ENCODE measurements at regions not wholly inside any gene's neighbourhood (a gene's known extent, or its start where the extent isn't known, plus 50 kb on each side); places are given as distances from the start of the nearest gene placed in this dataset.

DNA sequence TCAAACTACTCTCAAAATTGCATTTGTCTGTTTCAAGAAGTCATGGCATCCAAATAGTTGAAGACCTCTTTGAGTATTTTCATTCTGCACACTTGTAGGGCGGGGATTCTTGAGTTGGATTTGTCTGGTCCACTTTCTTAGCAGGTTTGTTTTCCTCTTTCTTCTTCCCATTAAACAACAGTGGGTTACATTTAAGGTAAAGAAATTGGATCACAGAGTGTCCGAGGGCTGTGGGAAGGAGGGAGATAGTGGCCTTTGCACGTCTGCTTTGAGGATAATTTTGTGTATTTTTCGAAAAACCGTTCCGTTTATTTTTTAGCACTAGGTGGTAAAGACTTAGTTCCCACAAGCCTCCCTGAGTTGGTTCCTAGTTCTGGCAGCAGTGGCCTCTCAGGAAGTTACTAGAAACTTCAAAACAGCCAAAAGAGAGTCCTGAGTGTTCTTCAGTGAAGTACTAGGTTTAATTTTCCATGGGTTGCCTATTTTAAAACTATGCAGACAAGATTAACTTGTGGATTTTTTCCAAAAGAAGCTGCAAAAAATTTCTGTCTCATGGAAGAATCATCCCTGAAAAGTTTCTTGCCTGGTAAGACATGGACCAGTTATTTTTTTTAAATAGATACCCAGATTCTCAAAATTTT, 107.9 kb downstream of the CDC42EP3 start:
- H3K4me1 ChIP-seq (replicated peaks in 1 of 2), result peaks cover 3 to 22% of the 10 kb centered on the region in 2 donors
- intact Hi-C loops (cut with DNase I), result no loop called here
- no peaks in the 10 kb centered on the region for H3K27me3 ChIP-seq
- WGBS, 4 donors, result 63 to 77% (median 73%) methylated on average over 6 of the region's 6 CpGs
- no peaks in the 10 kb centered on the region for H3K36me3 ChIP-seq (replicated peaks in 1 of 2)
- H3K4me3 ChIP-seq, result no peak overlapping the region
- TF ChIP-seq, protein P1, sequence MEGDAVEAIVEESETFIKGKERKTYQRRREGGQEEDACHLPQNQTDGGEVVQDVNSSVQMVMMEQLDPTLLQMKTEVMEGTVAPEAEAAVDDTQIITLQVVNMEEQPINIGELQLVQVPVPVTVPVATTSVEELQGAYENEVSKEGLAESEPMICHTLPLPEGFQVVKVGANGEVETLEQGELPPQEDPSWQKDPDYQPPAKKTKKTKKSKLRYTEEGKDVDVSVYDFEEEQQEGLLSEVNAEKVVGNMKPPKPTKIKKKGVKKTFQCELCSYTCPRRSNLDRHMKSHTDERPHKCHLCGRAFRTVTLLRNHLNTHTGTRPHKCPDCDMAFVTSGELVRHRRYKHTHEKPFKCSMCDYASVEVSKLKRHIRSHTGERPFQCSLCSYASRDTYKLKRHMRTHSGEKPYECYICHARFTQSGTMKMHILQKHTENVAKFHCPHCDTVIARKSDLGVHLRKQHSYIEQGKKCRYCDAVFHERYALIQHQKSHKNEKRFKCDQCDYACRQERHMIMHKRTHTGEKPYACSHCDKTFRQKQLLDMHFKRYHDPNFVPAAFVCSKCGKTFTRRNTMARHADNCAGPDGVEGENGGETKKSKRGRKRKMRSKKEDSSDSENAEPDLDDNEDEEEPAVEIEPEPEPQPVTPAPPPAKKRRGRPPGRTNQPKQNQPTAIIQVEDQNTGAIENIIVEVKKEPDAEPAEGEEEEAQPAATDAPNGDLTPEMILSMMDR (IDR thresholded peaks at IDR 0.05), result no peak
- TF ChIP-seq POLR2A (IDR thresholded peaks at IDR 0.05), result no peak
- H3K9me3 ChIP-seq (replicated peaks in 1 of 3), result no peaks in the 10 kb centered on the region
- no peak overlapping the region for H3K27ac ChIP-seq
- no peak for DNase-seq

DNA sequence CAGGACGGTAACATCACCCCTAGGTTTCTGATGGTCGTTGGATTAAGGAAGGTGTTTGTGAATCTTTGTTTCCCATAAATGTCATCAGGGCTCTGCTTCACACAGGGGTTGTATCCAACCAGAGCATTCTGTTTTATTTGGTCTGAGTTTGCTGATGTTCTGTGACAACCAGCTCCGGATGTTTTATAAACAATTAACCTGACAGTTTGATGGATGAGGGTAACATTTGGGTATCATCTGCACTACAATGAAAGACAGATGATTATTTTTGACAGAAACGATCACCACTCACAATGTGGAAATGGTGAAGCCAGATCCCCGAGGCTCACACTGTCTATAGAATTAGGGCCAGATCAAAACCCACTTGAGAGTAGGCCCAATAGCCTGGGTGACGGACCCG, 107.1 kb downstream of the CDC42EP3 start:
- no peak for DNase-seq
- Histone ChIP-seq H3K4me3 (no peak overlapping the region), H3K27me3 (no peaks in the 10 kb centered on the region), H3K9me3 (replicated peaks in 1 of 3) (no peaks in the 10 kb centered on the region), H3K27ac (no peak overlapping the region), H3K36me3 (replicated peaks in 1 of 2) (no peaks in the 10 kb centered on the region), H3K4me1 (replicated peaks in 1 of 2) (peaks cover 3 to 22% of the 10 kb centered on the region in 2 donors)
- no peak for TF ChIP-seq POLR2A (IDR thresholded peaks at IDR 0.05)
- TF ChIP-seq, protein P1 (IDR thresholded peaks at IDR 0.05), result no peak
- WGBS, 4 donors, result 74 to 78% (median 76%) methylated on average over 7 of the region's 7 CpGs
- intact Hi-C loops (cut with DNase I), result no loop called here

DNA sequence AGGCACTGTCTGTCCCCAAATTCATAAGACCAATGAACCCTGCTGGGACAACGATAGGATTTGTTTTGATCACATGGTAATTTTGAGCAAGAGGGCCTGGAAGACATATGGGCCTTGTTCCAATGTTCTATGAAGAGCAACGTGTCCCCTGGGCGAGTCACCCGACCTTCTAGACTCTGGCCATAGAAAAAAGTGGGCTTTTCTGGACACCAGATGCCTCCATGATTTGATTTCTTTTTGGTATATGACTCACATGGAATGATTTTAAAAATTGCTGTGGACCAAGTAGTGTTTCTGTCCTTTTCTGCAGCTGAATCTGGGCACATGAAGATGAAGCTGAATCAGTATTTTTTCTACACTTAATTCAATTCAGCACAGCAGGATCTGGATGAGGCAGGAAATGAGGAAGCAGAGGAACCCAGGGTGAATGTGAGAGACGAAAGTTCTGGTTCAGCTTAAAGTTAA, 104.9 kb downstream of the CDC42EP3 start:
- Histone ChIP-seq H3K4me1 (replicated peaks in 1 of 2) (peaks cover 0 to 21% of the 10 kb centered on the region in 2 donors), H3K4me3 (no peak overlapping the region), H3K27ac (peak overlapping the region in 2 of 5 donors; percentile 42 to 69), H3K27me3 (no peaks in the 10 kb centered on the region), H3K36me3 (replicated peaks in 1 of 2) (no peaks in the 10 kb centered on the region), H3K9me3 (replicated peaks in 1 of 3) (no peaks in the 10 kb centered on the region)
- DNase-seq, result peak in 4 of 7 donors; percentile 16 to 64 (median 26)
- intact Hi-C loops (cut with DNase I), result no loop called here
- WGBS, 4 donors, result 41 to 55% (median 46%) methylated on average over 5 of the region's 5 CpGs
- TF ChIP-seq, protein P1 (IDR thresholded peaks at IDR 0.05), result no peak
- no peak for TF ChIP-seq POLR2A (IDR thresholded peaks at IDR 0.05)

DNA sequence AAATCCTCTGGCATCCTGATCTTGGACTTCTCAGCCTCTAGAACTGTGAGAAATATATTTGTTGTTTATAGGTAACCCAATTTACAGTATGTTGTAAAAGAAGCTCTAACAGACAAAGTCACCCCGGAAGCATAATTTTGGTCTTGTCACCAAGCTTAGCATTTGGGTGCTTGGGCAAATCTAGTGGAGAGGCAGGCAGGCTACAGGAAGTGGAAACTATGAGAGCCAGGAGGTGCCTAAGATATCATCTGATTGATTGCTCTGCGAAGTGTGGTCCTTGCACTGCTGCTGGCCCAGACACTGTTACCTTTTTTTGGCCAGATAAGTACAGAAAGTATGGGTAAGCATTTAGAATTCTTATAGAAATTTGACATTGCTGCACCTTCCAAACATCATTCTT, 102.9 kb downstream of the CDC42EP3 start:
- Histone ChIP-seq H3K4me3 (no peak overlapping the region), H3K36me3 (replicated peaks in 1 of 2) (no peaks in the 10 kb centered on the region), H3K4me1 (replicated peaks in 1 of 2) (peaks cover 0 to 19% of the 10 kb centered on the region in 2 donors), H3K9me3 (replicated peaks in 1 of 3) (no peaks in the 10 kb centered on the region), H3K27ac (no peak overlapping the region), H3K27me3 (no peaks in the 10 kb centered on the region)
- no peak for TF ChIP-seq POLR2A (IDR thresholded peaks at IDR 0.05)
- TF ChIP-seq, protein P1 (IDR thresholded peaks at IDR 0.05), result no peak
- intact Hi-C loops (cut with DNase I), result no loop called here
- DNase-seq, result no peak
- 60 to 83% (median 77%) methylated on average over 2 of the region's 2 CpGs for WGBS, 4 donors
